C1 segment of cervical spinal cord (tissue), 14 donors: ENCODE measurements at regions not wholly inside any gene's neighbourhood (a gene's known extent, or its start where the extent isn't known, plus 50 kb on each side); places are given as distances from the start of the nearest gene placed in this dataset.

ENCODE experiments used
- DNase-seq, 14 donors: peaks; one replicate each; lab custom pipeline; 2025; lab: John Stamatoyannopoulos, UW

GRCh38 chr5:96584712-96585111, 77.5 kb upstream of the CAST start:
- no peak for DNase-seq

- no peak for DNase-seq
Observed at GRCh38 chr5:96588539-96588938, 73.6 kb upstream of the CAST start.

- no peak for DNase-seq
Observed at GRCh38 chr5:96590796-96591195, 71.4 kb upstream of the CAST start.

GRCh38 chr5:96595300-96596090, 66.7 kb upstream of the CAST start:
- DNase-seq, result no peak

- no peak for DNase-seq
Observed at GRCh38 chr5:96597438-96598020, 64.6 kb upstream of the CAST start.

- DNase-seq, result no peak
Observed at GRCh38 chr5:96601200-96601599, 61.0 kb upstream of the CAST start.

GRCh38 chr5:96601715-96602244, 60.4 kb upstream of the CAST start:
- DNase-seq, result peak in 7 of 14 donors; percentile 4 to 23 (median 6)

- no peak for DNase-seq
Observed at GRCh38 chr5:96602776-96603175, 59.4 kb upstream of the CAST start.

- DNase-seq, result no peak
Observed at GRCh38 chr5:96605144-96605837, 56.9 kb upstream of the CAST start.

GRCh38 chr5:96609369-96609768, 52.8 kb upstream of the CAST start:
- DNase-seq, result no peak

- no peak for DNase-seq
Observed at GRCh38 chr5:96610747-96611146, 51.4 kb upstream of the CAST start.

- no peak for DNase-seq
Observed at GRCh38 chr5:96611946-96612345, 50.2 kb upstream of the CAST start.
